CD14-positive monocyte (primary cell): ENCODE measurements at regions not wholly inside any gene's neighbourhood (a gene's known extent, or its start where the extent isn't known, plus 50 kb on each side); places are given as distances from the start of the nearest gene placed in this dataset.

Experiments used
- DNase-seq, 3 donors: peaks; one replicate each; pipeline ENCODE4 v3.0.0-alpha.2; 2011 to 2022
- H2AFZ ChIP-seq: 2 replicates; pipeline ENCODE4 v1.6.0; 2012; ENCODE audit warnings: mild to moderate bottlenecking, low read depth, low read length, inconsistent platforms; ENCODE audit not compliant: insufficient read depth, poor library complexity, severe bottlenecking
- H3K27ac ChIP-seq, 2 donors: 1 replicate in 1 of 2; 2 replicates in 1 of 2; pipeline ENCODE4 v1.5.1; 2012 to 2013; ENCODE audit warnings: low read length in 2 of 2, control low read depth in 1 of 2, inconsistent platforms in 1 of 2, low read depth in 1 of 2, mild to moderate bottlenecking in 1 of 2
- H3K27me3 ChIP-seq, 2 donors: one replicate each; pipeline versions ENCODE4 v1.6.0 to v1.6.1; 2011 to 2013; ENCODE audit warnings: low read length in 2 of 2; ENCODE audit not compliant: control insufficient read depth in 2 of 2, insufficient read depth in 2 of 2
- H3K36me3 ChIP-seq, 2 donors: replicated peaks in 1 of 2; 1 replicate in 1 of 2; 2 replicates in 1 of 2; pipeline versions ENCODE4 v1.5.1 to v1.6.1; 2012 to 2013; ENCODE audit warnings: low read length in 2 of 2, control low read depth in 1 of 2, inconsistent platforms in 1 of 2, mild to moderate bottlenecking in 1 of 2; ENCODE audit not compliant: insufficient read depth in 2 of 2, control insufficient read depth in 1 of 2
- H3K4me1 ChIP-seq, 2 donors: 1 replicate in 1 of 2; 2 replicates in 1 of 2; pipeline versions ENCODE4 v1.5.1 to v1.6.1; 2012 to 2013; ENCODE audit warnings: low read length in 2 of 2, control low read depth in 1 of 2, inconsistent platforms in 1 of 2, mild to moderate bottlenecking in 1 of 2, moderate library complexity in 1 of 2; ENCODE audit not compliant: insufficient read depth in 2 of 2, control insufficient read depth in 1 of 2
- H3K4me2 ChIP-seq: replicated peaks from 2 replicates; pipeline ENCODE3; 2012; ENCODE audit warnings: low read length, moderate library complexity, mild to moderate bottlenecking; ENCODE audit not compliant: poor library complexity, severe bottlenecking; ENCODE audit errors: extremely low read depth
- H3K4me3 ChIP-seq, 3 experiments: fragments of 200-600 bp in 1 of 3; sonication (generic) in 1 of 3; replicated peaks in 1 of 3; 1 replicate in 2 of 3; 2 replicates in 1 of 3; pipeline ENCODE4 v1.5.1; 2011 to 2013; ENCODE audit warnings: low read length in 3 of 3, mild to moderate bottlenecking in 3 of 3, control low read depth in 2 of 3, low read depth in 2 of 3, inconsistent platforms in 1 of 3, moderate library complexity in 1 of 3
- H3K79me2 ChIP-seq: 2 replicates; pipeline ENCODE4 v1.6.0; 2012; ENCODE audit warnings: mild to moderate bottlenecking, control low read depth, inconsistent platforms, low read length, moderate library complexity; ENCODE audit not compliant: insufficient read depth
- H3K9ac ChIP-seq: 2 replicates; pipeline ENCODE4 v1.6.0; 2017; ENCODE audit warnings: low read length, mild to moderate bottlenecking; ENCODE audit not compliant: insufficient read depth, poor library complexity, severe bottlenecking
- H3K9me3 ChIP-seq, 2 donors: replicated peaks in 1 of 2; 1 replicate in 1 of 2; 2 replicates in 1 of 2; pipeline versions ENCODE4 v1.5.1 to v1.6.1; 2012 to 2013; ENCODE audit warnings: low read length in 2 of 2, control low read depth in 1 of 2; ENCODE audit not compliant: control insufficient read depth in 1 of 2, insufficient read depth in 1 of 2
- H4K20me1 ChIP-seq: 2 replicates; pipeline ENCODE4 v1.6.0; 2012; ENCODE audit warnings: mild to moderate bottlenecking, low read length, control low read depth, moderate library complexity; ENCODE audit not compliant: insufficient read depth
- H3K27ac Mint-ChIP-seq, 7 donors: one replicate each; pipeline ENCODE4 v1.8.0; 2020; ENCODE audit warnings: mild to moderate bottlenecking in 7 of 7, mixed read lengths in 7 of 7, moderate library complexity in 6 of 7, inconsistent platforms in 2 of 7
- H3K27me3 Mint-ChIP-seq, 3 donors: one replicate each; pipeline ENCODE4 v1.8.0; 2021 to 2022; ENCODE audit warnings: low read depth in 3 of 3, mild to moderate bottlenecking in 3 of 3, mixed read lengths in 3 of 3, moderate library complexity in 3 of 3, inconsistent platforms in 1 of 3
- H3K36me3 Mint-ChIP-seq, 2 donors: one replicate each; pipeline ENCODE4 v1.8.0; 2020; ENCODE audit warnings: mixed read lengths in 2 of 2, inconsistent platforms in 1 of 2, mild to moderate bottlenecking in 1 of 2
- H3K4me1 Mint-ChIP-seq: one replicate; pipeline ENCODE4 v1.8.0; 2020; ENCODE audit warnings: mild to moderate bottlenecking, mixed read lengths
- H3K4me3 Mint-ChIP-seq, 2 donors: one replicate each; pipeline ENCODE4 v1.8.0; 2020; ENCODE audit warnings: mild to moderate bottlenecking in 2 of 2, mixed read lengths in 2 of 2, moderate library complexity in 1 of 2
- H3K9me3 Mint-ChIP-seq, 7 donors: one replicate each; pipeline ENCODE4 v1.8.0; 2020 to 2022; ENCODE audit warnings: mixed read lengths in 7 of 7, mild to moderate bottlenecking in 6 of 7, moderate library complexity in 6 of 7, inconsistent platforms in 2 of 7
- CTCF ChIP-seq: fragments of 200-600 bp; IDR thresholded peaks from one replicate; pipeline ENCODE4 v1.8.0; 2022; ENCODE audit warnings: antibody characterized with exemption, mild to moderate bottlenecking
- WGBS: methylation state at CpG from one replicate; pipeline ENCODE4 v1.1.5; 2013; ENCODE audit warnings: missing lambda C conversion rate; ENCODE audit not compliant: insufficient coverage; 5-methylcytosine and 5-hydroxymethylcytosine counted together
- intact Hi-C, 2 donors: fragments of 100-400 bp; cut with micrococcal nuclease; formaldehyde crosslinking; loops; one replicate each; pipeline versions ENCODE4 v1.15.0 to v1.15.1; 2023

- no peak for TF ChIP-seq CTCF
- DNase-seq, result no peak
- Histone ChIP-seq H4K20me1 (no peaks in the 10 kb centered on the region), H3K4me3 (no peak overlapping the region), H3K79me2 (no peaks in the 10 kb centered on the region), H2AFZ (no peak overlapping the region), H3K27me3 (no peaks in the 10 kb centered on the region), H3K4me2 (no peak overlapping the region), H3K9me3 (no peaks in the 10 kb centered on the region), H3K4me1 (no peaks in the 10 kb centered on the region), H3K36me3 (no peaks in the 10 kb centered on the region), H3K9ac (no peak overlapping the region), H3K27ac (no peak overlapping the region)
- H3K27ac Mint-ChIP-seq, result no peak overlapping the region
- H3K4me1 Mint-ChIP-seq, result no peaks in the 10 kb centered on the region
- H3K4me3 Mint-ChIP-seq, result no peak overlapping the region
- no CpG with 5 or more reads among the region's 2 CpGs for WGBS
- peaks cover 0 to 2% (median 0%) of the 10 kb centered on the region in 3 donors for H3K27me3 Mint-ChIP-seq
- no peaks in the 10 kb centered on the region for H3K9me3 Mint-ChIP-seq
- intact Hi-C loops, result no loop called here
- H3K36me3 Mint-ChIP-seq, result no peaks in the 10 kb centered on the region
Measured at GRCh38 chr12:38488866-38489265, 172.3 kb downstream of the ALG10B start.

GRCh38 chr12:38490073-38490472 lies 173.5 kb downstream of the ALG10B start:
- Histone ChIP-seq H3K4me3 (no peak overlapping the region), H3K9me3 (no peaks in the 10 kb centered on the region), H3K27ac (no peak overlapping the region), H3K9ac (no peak overlapping the region), H2AFZ (no peak overlapping the region), H3K4me2 (no peak overlapping the region), H3K79me2 (no peaks in the 10 kb centered on the region), H3K36me3 (no peaks in the 10 kb centered on the region), H3K4me1 (no peaks in the 10 kb centered on the region), H4K20me1 (no peaks in the 10 kb centered on the region), H3K27me3 (no peaks in the 10 kb centered on the region)
- WGBS, result 100% methylated on average over 1 of the region's 5 CpGs
- no peak overlapping the region for H3K27ac Mint-ChIP-seq
- peaks cover 0 to 3% (median 0%) of the 10 kb centered on the region in 3 donors for H3K27me3 Mint-ChIP-seq
- no peaks in the 10 kb centered on the region for H3K9me3 Mint-ChIP-seq
- intact Hi-C loops, result no loop called here
- H3K4me3 Mint-ChIP-seq, result no peak overlapping the region
- no peak for TF ChIP-seq CTCF
- no peak for DNase-seq
- no peaks in the 10 kb centered on the region for H3K36me3 Mint-ChIP-seq
- no peaks in the 10 kb centered on the region for H3K4me1 Mint-ChIP-seq
